GM18520 (cell line): ENCODE measurements at regions not wholly inside any gene's neighbourhood (a gene's known extent, or its start where the extent isn't known, plus 50 kb on each side); places are given as distances from the start of the nearest gene placed in this dataset.

Experiments used
- ATAC-seq: cut with Tn5 transposase; IDR thresholded peaks from one replicate; pipeline ENCODE4 v1.9.1; 2021; ENCODE audit not compliant: unreplicated experiment

- ATAC-seq = no peak
Measured at GRCh38 chr22:49590851-49591445, 236.7 kb downstream of the BRD1 start.

GRCh38 chr22:49590381-49590780 is 237.3 kb downstream of the BRD1 start:
- ATAC-seq = no peak

GRCh38 chr22:49589811-49590210 is 237.9 kb downstream of the BRD1 start:
- ATAC-seq = no peak

GRCh38 chr22:49589301-49589700 is 238.4 kb downstream of the BRD1 start:
- no peak for ATAC-seq

- ATAC-seq = no peak
Measured at GRCh38 chr22:49588739-49589138, 238.9 kb downstream of the BRD1 start.

GRCh38 chr22:49587987-49588386 is 239.7 kb downstream of the BRD1 start:
- no peak for ATAC-seq

- ATAC-seq = no peak
Measured at GRCh38 chr22:49587421-49587820, 240.3 kb downstream of the BRD1 start.

- no peak for ATAC-seq
Measured at GRCh38 chr22:49586873-49587272, 240.8 kb downstream of the BRD1 start.

GRCh38 chr22:49586244-49586748 is 241.4 kb downstream of the BRD1 start:
- no peak for ATAC-seq

GRCh38 chr22:49585461-49586243 is 242.0 kb downstream of the BRD1 start:
- ATAC-seq = no peak

- ATAC-seq = no peak
Measured at GRCh38 chr22:49583886-49584505, 243.7 kb downstream of the BRD1 start.

- no peak for ATAC-seq
Measured at GRCh38 chr22:49583341-49583740, 244.3 kb downstream of the BRD1 start.

GRCh38 chr22:49582678-49583077 is 245.0 kb downstream of the BRD1 start:
- no peak for ATAC-seq

GRCh38 chr22:49582181-49582580 is 245.5 kb downstream of the BRD1 start:
- no peak for ATAC-seq

GRCh38 chr22:49580024-49580423 is 247.6 kb downstream of the BRD1 start:
- no peak for ATAC-seq

GRCh38 chr22:49577168-49578060 is 250.3 kb downstream of the BRD1 start:
- no peak for ATAC-seq

GRCh38 chr22:49576241-49577141 is 251.2 kb downstream of the BRD1 start:
- no peak for ATAC-seq

- ATAC-seq = no peak
Measured at GRCh38 chr22:49575703-49576081, 252.0 kb downstream of the BRD1 start.

GRCh38 chr22:49574881-49575702 is 252.6 kb downstream of the BRD1 start:
- no peak for ATAC-seq
